ENCODE measurements at regions not wholly inside any gene's neighbourhood (a gene's known extent, or its start where the extent isn't known, plus 50 kb on each side); places are given as distances from the start of the nearest gene placed in this dataset.

- TF ChIP-seq POLR2A (IDR thresholded peaks at IDR 0.05; ENCODE audit: low read length), result no peak
- TF ChIP-seq GATA1 (IDR thresholded peaks at IDR 0.05; ENCODE audit: low read depth, low read length), result no peak
These were observed 1191.0 kb upstream of the ALCAM start for GRCh38 chr3:104175696-104176095.
